Stomach (tissue), 4 donors: ENCODE measurements at regions not wholly inside any gene's neighbourhood (a gene's known extent, or its start where the extent isn't known, plus 50 kb on each side); places are given as distances from the start of the nearest gene placed in this dataset.

Experiments used
- POLR2A ChIP-seq, 4 donors: fragments of 450-650 bp; IDR thresholded peaks; one replicate each; pipeline ENCODE4 v1.6.1; 2016; ENCODE audit warnings: antibody characterized with exemption in 4 of 4, control low read depth in 2 of 4, mild to moderate bottlenecking in 1 of 4, moderate library complexity in 1 of 4
- TF ChIP-seq, protein P1 (sequence below), 7 experiments: fragments of 450-650 bp in 4 of 7; fragments of 200-600 bp in 3 of 7; sonication (generic) in 3 of 7; IDR thresholded peaks; one replicate each; pipeline ENCODE4 v1.5.1; 2016 to 2019; ENCODE audit warnings: antibody characterized with exemption in 7 of 7, control low read depth in 2 of 7, mild to moderate bottlenecking in 1 of 7

GRCh38 chr3:168688267-168688666 is 592.5 kb upstream of the GOLIM4 start:
- TF ChIP-seq, protein P1, sequence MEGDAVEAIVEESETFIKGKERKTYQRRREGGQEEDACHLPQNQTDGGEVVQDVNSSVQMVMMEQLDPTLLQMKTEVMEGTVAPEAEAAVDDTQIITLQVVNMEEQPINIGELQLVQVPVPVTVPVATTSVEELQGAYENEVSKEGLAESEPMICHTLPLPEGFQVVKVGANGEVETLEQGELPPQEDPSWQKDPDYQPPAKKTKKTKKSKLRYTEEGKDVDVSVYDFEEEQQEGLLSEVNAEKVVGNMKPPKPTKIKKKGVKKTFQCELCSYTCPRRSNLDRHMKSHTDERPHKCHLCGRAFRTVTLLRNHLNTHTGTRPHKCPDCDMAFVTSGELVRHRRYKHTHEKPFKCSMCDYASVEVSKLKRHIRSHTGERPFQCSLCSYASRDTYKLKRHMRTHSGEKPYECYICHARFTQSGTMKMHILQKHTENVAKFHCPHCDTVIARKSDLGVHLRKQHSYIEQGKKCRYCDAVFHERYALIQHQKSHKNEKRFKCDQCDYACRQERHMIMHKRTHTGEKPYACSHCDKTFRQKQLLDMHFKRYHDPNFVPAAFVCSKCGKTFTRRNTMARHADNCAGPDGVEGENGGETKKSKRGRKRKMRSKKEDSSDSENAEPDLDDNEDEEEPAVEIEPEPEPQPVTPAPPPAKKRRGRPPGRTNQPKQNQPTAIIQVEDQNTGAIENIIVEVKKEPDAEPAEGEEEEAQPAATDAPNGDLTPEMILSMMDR (IDR thresholded peaks at IDR 0.05), result no peak
- no peak for TF ChIP-seq POLR2A (IDR thresholded peaks at IDR 0.05)
